ENCODE measurements at regions not wholly inside any gene's neighbourhood (a gene's known extent, or its start where the extent isn't known, plus 50 kb on each side); places are given as distances from the start of the nearest gene placed in this dataset.

DNA sequence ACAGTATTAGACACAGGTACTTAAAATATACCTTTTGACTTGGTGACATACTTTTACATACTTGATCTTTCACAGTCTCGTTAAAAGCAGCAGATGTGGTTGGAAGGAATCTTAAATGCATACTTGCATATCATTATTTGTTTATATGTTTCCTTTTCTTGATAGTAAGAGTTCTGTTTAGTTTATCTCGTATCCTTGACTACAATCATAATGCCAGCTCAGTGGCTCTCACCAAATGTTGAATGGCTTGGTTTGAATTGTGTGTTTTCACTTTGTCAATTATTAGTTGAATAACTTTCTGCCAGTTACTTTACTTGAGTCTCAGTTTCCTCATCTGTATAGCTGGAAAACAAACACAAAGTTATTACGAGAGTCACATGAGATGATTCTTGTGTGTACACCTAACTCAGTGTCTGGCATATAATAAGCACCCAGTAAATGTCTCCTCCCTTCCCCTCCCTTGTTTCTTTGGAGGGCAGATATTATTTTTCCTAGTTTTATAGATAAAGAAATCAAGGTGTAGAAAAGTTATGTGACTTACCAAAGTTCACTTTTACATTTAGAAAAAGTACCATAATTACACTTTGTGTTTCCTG lies 131.6 kb upstream of the IVNS1ABP start:
- Histone ChIP-seq H4K20me1 (ENCODE audit: insufficient read depth, low read length) (no peaks in the 10 kb centered on the region), H3K18ac (ENCODE audit: low read depth, low read length) (0 out of 2 replicates have a peak overlapping the region, but pooled peaks have one; percentile 43), H3K9ac (ENCODE audit: low read depth, low read length) (no peak overlapping the region), H3K4ac (ENCODE audit: low read depth, low read length) (no peak overlapping the region), H3K23ac (ENCODE audit: low read depth, low read length) (no peak overlapping the region), H3K14ac (replicated peaks; ENCODE audit: low read depth, low read length) (no peak overlapping the region), H2BK5ac (ENCODE audit: low read depth, low read length, poor library complexity, severe bottlenecking) (no peak overlapping the region), H2BK20ac (ENCODE audit: low read depth, low read length) (no peak overlapping the region; the same call in 1 of the 2 replicates), H3K56ac (ENCODE audit: extremely low read depth, insufficient read depth, low read length) (no peak overlapping the region), H2AFZ (replicated peaks; ENCODE audit: low read length, poor library complexity) (no peak overlapping the region), H3K27me3 (ENCODE audit: control insufficient read depth, insufficient read depth, low read length) (no peaks in the 10 kb centered on the region), H2AK9ac (replicated peaks; ENCODE audit: low read depth, low read length, poor library complexity) (no peak overlapping the region), H4K8ac (ENCODE audit: low read depth in 2 of 2, low read length in 2 of 2) (no peak overlapping the region), H4K5ac (ENCODE audit: low read depth, low read length) (no peak overlapping the region), H3K36me3 (ENCODE audit: control insufficient read depth, insufficient read depth, low read length) (no peaks in the 10 kb centered on the region), H2BK15ac (ENCODE audit: low read depth, low read length) (no peak overlapping the region), H4K91ac (ENCODE audit: insufficient read depth, low read depth, low read length) (no peak overlapping the region), H3K79me1 (ENCODE audit: low read depth in 1 of 2, low read length in 2 of 2) (no peaks in the 10 kb centered on the region), H3K9me3 (ENCODE audit: control insufficient read depth, insufficient read depth, low read length) (no peaks in the 10 kb centered on the region; the same call in 1 of the 2 replicates), H3K4me2 (ENCODE audit: low read depth, low read length) (no peak overlapping the region; the same call in 1 of the 2 replicates), H3K9me1 (ENCODE audit: insufficient read depth, low read length) (peaks cover 5% of the 10 kb centered on the region; the same call in 1 of the 2 replicates), H3K4me1 (ENCODE audit: control insufficient read depth, insufficient read depth, low read length) (peaks cover 5% of the 10 kb centered on the region), H2AK5ac (ENCODE audit: low read depth, low read length) (no peak overlapping the region), H3K4me3 (ENCODE audit: insufficient read depth, low read depth, low read length) (no peak overlapping the region), H3K27ac (ENCODE audit: insufficient read depth, low read length) (no peak overlapping the region), H2BK120ac (ENCODE audit: low read depth, low read length) (no peak overlapping the region)
- TF ChIP-seq RFX5 (IDR thresholded peaks at IDR 0.05; ENCODE audit: low read depth, low read length) (no peak), POLR2A (IDR thresholded peaks at IDR 0.05; ENCODE audit: low read depth, low read length) (no peak), SMC3 (IDR thresholded peaks at IDR 0.05; ENCODE audit: low read depth, low read length) (no peak)
- TF ChIP-seq, protein P1, sequence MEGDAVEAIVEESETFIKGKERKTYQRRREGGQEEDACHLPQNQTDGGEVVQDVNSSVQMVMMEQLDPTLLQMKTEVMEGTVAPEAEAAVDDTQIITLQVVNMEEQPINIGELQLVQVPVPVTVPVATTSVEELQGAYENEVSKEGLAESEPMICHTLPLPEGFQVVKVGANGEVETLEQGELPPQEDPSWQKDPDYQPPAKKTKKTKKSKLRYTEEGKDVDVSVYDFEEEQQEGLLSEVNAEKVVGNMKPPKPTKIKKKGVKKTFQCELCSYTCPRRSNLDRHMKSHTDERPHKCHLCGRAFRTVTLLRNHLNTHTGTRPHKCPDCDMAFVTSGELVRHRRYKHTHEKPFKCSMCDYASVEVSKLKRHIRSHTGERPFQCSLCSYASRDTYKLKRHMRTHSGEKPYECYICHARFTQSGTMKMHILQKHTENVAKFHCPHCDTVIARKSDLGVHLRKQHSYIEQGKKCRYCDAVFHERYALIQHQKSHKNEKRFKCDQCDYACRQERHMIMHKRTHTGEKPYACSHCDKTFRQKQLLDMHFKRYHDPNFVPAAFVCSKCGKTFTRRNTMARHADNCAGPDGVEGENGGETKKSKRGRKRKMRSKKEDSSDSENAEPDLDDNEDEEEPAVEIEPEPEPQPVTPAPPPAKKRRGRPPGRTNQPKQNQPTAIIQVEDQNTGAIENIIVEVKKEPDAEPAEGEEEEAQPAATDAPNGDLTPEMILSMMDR (conservative IDR thresholded peaks at IDR 0.05; ENCODE audit: low read depth, low read length), result no peak
- dilution Hi-C loops (cut with HindIII; ENCODE audit: low sequenced_read_pairs, unreplicated experiment), result no loop called here
- no TSS peak for BruUV-seq (replicated peaks)
- DNase-seq, result peak; percentile 51
- WGBS, 2 experiments (ENCODE audit: extremely low coverage in 2 of 2, insufficient read length in 1 of 2), result no CpG with 5 or more reads among the region's 3 CpGs
- peak; percentile 56 for ATAC-seq (ENCODE audit: low read depth)
- CTCF ChIA-PET, result no interaction called here
- POLR2A ChIA-PET (ENCODE audit: unreplicated experiment), result no interaction called here
- in situ Hi-C loops (cut with MboI; ENCODE audit: low sequenced_read_pairs), result no loop called here
- intact Hi-C loops (cut with micrococcal nuclease), result no loop called here

Measured in IMR-90 (cell line).